ENCODE measurements at regions not wholly inside any gene's neighbourhood (a gene's known extent, or its start where the extent isn't known, plus 50 kb on each side); places are given as distances from the start of the nearest gene placed in this dataset.

DNA sequence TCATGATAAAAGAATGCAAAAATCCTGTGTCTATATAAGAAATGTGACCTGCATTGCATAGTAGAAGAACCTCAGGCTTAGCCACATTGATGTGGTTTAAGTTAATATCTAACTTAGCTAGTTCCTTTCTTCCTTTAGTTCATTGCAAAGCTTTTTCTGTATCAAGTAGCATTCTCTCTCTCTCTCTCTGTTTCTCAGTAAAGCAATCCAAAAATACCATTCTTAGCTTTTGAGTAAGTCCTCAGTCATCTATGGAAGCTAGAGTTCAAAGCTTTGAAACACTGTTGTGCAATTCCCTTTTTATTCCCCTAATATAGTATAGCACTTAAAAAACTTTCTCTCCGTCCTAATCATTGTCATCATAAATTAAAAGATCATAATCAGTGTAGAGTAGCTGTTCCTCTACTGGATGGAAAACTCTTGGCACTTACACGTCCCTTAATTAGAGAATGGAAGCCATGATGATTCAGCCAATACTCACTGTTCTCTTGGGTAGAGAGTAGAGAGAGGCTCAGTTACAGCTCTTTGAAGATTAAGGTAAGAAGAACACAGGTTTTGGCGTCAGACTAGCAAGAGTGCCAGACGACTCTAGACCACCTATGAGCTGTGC lies 350.3 kb upstream of the LYPLAL1 start:
- no peak; the same call in 1 of the 2 replicates for TF ChIP-seq MAX (IDR thresholded peaks at IDR 0.05)
- TF ChIP-seq FOSL1 (IDR thresholded peaks at IDR 0.05; ENCODE audit: low read depth) = peak; percentile 74
- peak; percentile 78 for TF ChIP-seq SP1 (IDR thresholded peaks at IDR 0.05; ENCODE audit: low read depth)
- peak; percentile 82 for TF ChIP-seq JUND (IDR thresholded peaks at IDR 0.05)
- TF ChIP-seq SIN3A (IDR thresholded peaks at IDR 0.05; ENCODE audit: low read depth) = peak; percentile 46
- peak; percentile 22; the same call in 1 of the 2 replicates for TF ChIP-seq RAD21 (IDR thresholded peaks at IDR 0.05; ENCODE audit: low read depth)
- peak; percentile 98 for TF ChIP-seq CEBPB (IDR thresholded peaks at IDR 0.05; ENCODE audit: low read depth)
- TF ChIP-seq EGR1 (IDR thresholded peaks at IDR 0.05; ENCODE audit: low read depth) = no peak; the same call in 1 of the 2 replicates
- TF ChIP-seq TCF7L2 (IDR thresholded peaks at IDR 0.05; ENCODE audit: borderline replicate concordance, extremely low read depth, insufficient read depth, insufficient read length) = peak; percentile 48
- TF ChIP-seq SRF (IDR thresholded peaks at IDR 0.05; ENCODE audit: low read depth) = peak; percentile 67; the same call in 1 of the 2 replicates
- TF ChIP-seq ZNF274 (IDR thresholded peaks at IDR 0.05; ENCODE audit: low read depth, low read length) = no peak
- peak; percentile 1; the same call in 1 of the 2 replicates for TF ChIP-seq ELF1 (IDR thresholded peaks at IDR 0.05; ENCODE audit: borderline replicate concordance, low read depth)
- intact Hi-C loops (cut with micrococcal nuclease) = no loop called here
- RAD21 ChIA-PET (ENCODE audit: low non-redundant PET in 1 of 2, low total read pairs in 2 of 2, uncharacterized antibody in 2 of 2, unreplicated experiment in 2 of 2) = no interaction called here

More for the DNA sequence above, 350.3 kb upstream of the LYPLAL1 start:
- H3K36me3 ChIP-seq (ENCODE audit: control insufficient read depth in 1 of 2, insufficient read depth in 2 of 2, low read length in 2 of 2) = no peaks in the 10 kb centered on the region
- ChIA-PET POLR2A (no interaction called here), CTCF (no interaction called here)
- no peaks in the 10 kb centered on the region for H4K20me1 ChIP-seq (ENCODE audit: insufficient read depth)
- H3K4me2 ChIP-seq (ENCODE audit: low read length) = peak overlapping the region; percentile 50
- peaks cover 0 to 38% of the 10 kb centered on the region in 2 experiments; a peak in 2 of 4 replicates for H3K4me1 ChIP-seq (ENCODE audit: control insufficient read depth in 1 of 2, insufficient read depth in 2 of 2, low read length in 2 of 2)
- no peaks in the 10 kb centered on the region for H3K9me3 ChIP-seq (ENCODE audit: control insufficient read depth in 1 of 2, insufficient read depth in 1 of 2, low read depth in 1 of 2, low read length in 2 of 2)
- no peaks in the 10 kb centered on the region for H3K27me3 ChIP-seq (ENCODE audit: insufficient read depth, low read length)
- DNase-seq (ENCODE audit: low read depth, low spot score) (peak; percentile 78), ATAC-seq (peak; percentile 84)
- peak overlapping the region in 1 of 2 experiments; percentile 9; a peak in 2 of 4 replicates for H3K4me3 ChIP-seq (replicated peaks in 1 of 2; ENCODE audit: low read depth in 1 of 2, low read length in 2 of 2)
- peak overlapping the region; percentile 67; the same call in 1 of the 2 replicates for H3K27ac ChIP-seq (ENCODE audit: low read depth, low read length)
- BruUV-seq (replicated peaks) = no TSS peak
- peak overlapping the region; percentile 32 for H2AFZ ChIP-seq (ENCODE audit: low read depth, low read length, poor library complexity, severe bottlenecking)
- H3K9me2 ChIP-seq (ENCODE audit: insufficient read depth) = no peaks in the 10 kb centered on the region
- H3K79me2 ChIP-seq (ENCODE audit: insufficient read depth, low read length) = no peaks in the 10 kb centered on the region
- peak overlapping the region; percentile 31; the same call in 1 of the 2 replicates for H3K9ac ChIP-seq (ENCODE audit: low read length)
